NB4 (cell line): ENCODE measurements at regions not wholly inside any gene's neighbourhood (a gene's known extent, or its start where the extent isn't known, plus 50 kb on each side); places are given as distances from the start of the nearest gene placed in this dataset.

Experiments
- DNase-seq: peaks from one replicate; pipeline ENCODE4 v3.0.0; 2010; ENCODE audit warnings: low read depth
- H3K4me3 ChIP-seq: one replicate; pipeline ENCODE4 v1.5.1; 2011; ENCODE audit warnings: mild to moderate bottlenecking, low read depth, low read length, moderate library complexity
- CTCF ChIP-seq: IDR thresholded peaks from one replicate; pipeline ENCODE4 v1.5.1; 2012; ENCODE audit warnings: low read depth, low read length
- MAX ChIP-seq: IDR thresholded peaks from 2 replicates; pipeline ENCODE4 v1.6.1; 2011; ENCODE audit warnings: low read depth, low read length
- MYC ChIP-seq: IDR thresholded peaks from 2 replicates; pipeline ENCODE4 v1.6.1; 2011; ENCODE audit warnings: low read depth, low read length
- POLR2A ChIP-seq: IDR thresholded peaks from 2 replicates; pipeline ENCODE4 v1.6.1; 2011; ENCODE audit warnings: mild to moderate bottlenecking; ENCODE audit not compliant: insufficient read length; ENCODE audit errors: extremely low read depth

GRCh38 chr3:153952091-153952490 is 169.1 kb upstream of the ARHGEF26 start:
- DNase-seq: no peak
- TF ChIP-seq MAX (no peak), POLR2A (no peak), MYC (no peak), CTCF (no peak)
- H3K4me3 ChIP-seq: no peak overlapping the region

- no peak overlapping the region for H3K4me3 ChIP-seq
- no peak for DNase-seq
- TF ChIP-seq MYC (no peak), MAX (no peak), CTCF (no peak), POLR2A (no peak)
These were observed 164.6 kb upstream of the ARHGEF26 start for GRCh38 chr3:153956613-153957012.

- TF ChIP-seq MYC (no peak), MAX (no peak), CTCF (no peak), POLR2A (no peak)
- no peak for DNase-seq
- H3K4me3 ChIP-seq: no peak overlapping the region
These were observed 163.8 kb upstream of the ARHGEF26 start for GRCh38 chr3:153957421-153957820.

GRCh38 chr3:153958635-153959595 is 162.3 kb upstream of the ARHGEF26 start:
- no peak for DNase-seq
- no peak for TF ChIP-seq CTCF
- H3K4me3 ChIP-seq: no peak overlapping the region

- DNase-seq: no peak
- H3K4me3 ChIP-seq: no peak overlapping the region
- TF ChIP-seq MAX (no peak), CTCF (no peak), POLR2A (no peak), MYC (no peak)
These were observed 160.6 kb upstream of the ARHGEF26 start for GRCh38 chr3:153960458-153961074.
